GM19452 (cell line): ENCODE measurements at regions not wholly inside any gene's neighbourhood (a gene's known extent, or its start where the extent isn't known, plus 50 kb on each side); places are given as distances from the start of the nearest gene placed in this dataset.
"Not testable (repeated sequence)": the region's sequence is repeated elsewhere in the genome, so short reads cannot be mapped to it uniquely, and the experiment has no call there.

Experiments
- ATAC-seq: cut with Tn5 transposase; IDR thresholded peaks from one replicate; pipeline ENCODE4 v1.9.1; 2021; ENCODE audit not compliant: unreplicated experiment

GRCh38 chr16:61435346-61435745 lies 600.9 kb downstream of the CDH8 start:
- no peak for ATAC-seq

GRCh38 chr16:61432421-61432820 lies 603.8 kb downstream of the CDH8 start:
- ATAC-seq = no peak

- no peak for ATAC-seq
Measured at GRCh38 chr16:61421111-61421510, 615.1 kb downstream of the CDH8 start.

GRCh38 chr16:61419791-61420190 lies 616.4 kb downstream of the CDH8 start:
- ATAC-seq = no peak

GRCh38 chr16:61418802-61419201 lies 617.4 kb downstream of the CDH8 start:
- ATAC-seq = not testable (repeated sequence)

- ATAC-seq = no peak
Measured at GRCh38 chr16:61415126-61415525, 621.1 kb downstream of the CDH8 start.

GRCh38 chr16:61413021-61413420 lies 623.2 kb downstream of the CDH8 start:
- ATAC-seq = no peak

- no peak for ATAC-seq
Measured at GRCh38 chr16:61412562-61412961, 623.7 kb downstream of the CDH8 start.

- ATAC-seq = no peak
Measured at GRCh38 chr16:61409604-61410003, 626.6 kb downstream of the CDH8 start.

GRCh38 chr16:61403386-61403785 lies 632.9 kb downstream of the CDH8 start:
- no peak for ATAC-seq

GRCh38 chr16:61391896-61392295 lies 644.3 kb downstream of the CDH8 start:
- ATAC-seq = no peak

GRCh38 chr16:61390965-61391637 lies 645.1 kb downstream of the CDH8 start:
- no peak for ATAC-seq

GRCh38 chr16:61385392-61386071 lies 650.7 kb downstream of the CDH8 start:
- no peak for ATAC-seq

- no peak for ATAC-seq
Measured at GRCh38 chr16:61382435-61382834, 653.8 kb downstream of the CDH8 start.

GRCh38 chr16:61379311-61379710 lies 656.9 kb downstream of the CDH8 start:
- ATAC-seq = no peak

- ATAC-seq = no peak
Measured at GRCh38 chr16:61374071-61374470, 662.2 kb downstream of the CDH8 start.

GRCh38 chr16:61371881-61372280 lies 664.4 kb downstream of the CDH8 start:
- no peak for ATAC-seq

- ATAC-seq = no peak
Measured at GRCh38 chr16:61371388-61371787, 664.9 kb downstream of the CDH8 start.

GRCh38 chr16:61370564-61370963 lies 665.7 kb downstream of the CDH8 start:
- ATAC-seq = no peak

- no peak for ATAC-seq
Measured at GRCh38 chr16:61366006-61366405, 670.2 kb downstream of the CDH8 start.

GRCh38 chr16:61364990-61365389 lies 671.2 kb downstream of the CDH8 start:
- ATAC-seq = no peak

GRCh38 chr16:61362585-61362984 lies 673.7 kb downstream of the CDH8 start:
- ATAC-seq = no peak

- no peak for ATAC-seq
Measured at GRCh38 chr16:61344791-61345190, 691.4 kb downstream of the CDH8 start.
